ENCODE measurements at regions not wholly inside any gene's neighbourhood (a gene's known extent, or its start where the extent isn't known, plus 50 kb on each side); places are given as distances from the start of the nearest gene placed in this dataset.

DNA sequence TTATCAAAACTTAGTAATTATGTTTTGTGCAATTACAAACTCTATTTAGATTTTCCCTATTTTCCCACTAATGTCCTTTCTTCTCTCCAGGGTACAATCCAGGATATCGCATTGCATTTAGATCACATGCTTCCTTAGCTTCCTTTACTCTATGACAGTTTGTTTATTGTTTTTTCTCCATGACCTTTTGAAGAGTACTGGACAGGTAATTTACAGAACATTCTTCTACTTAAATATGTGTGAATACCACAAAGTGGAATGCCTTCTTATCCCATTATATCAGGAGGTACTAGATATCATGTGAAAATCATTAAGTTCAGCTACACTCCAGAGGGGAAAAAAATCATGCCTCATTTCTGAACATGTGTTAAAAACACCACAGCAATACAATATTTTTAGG lies 776.6 kb upstream of the CDH9 start:
- TF ChIP-seq, protein P1, sequence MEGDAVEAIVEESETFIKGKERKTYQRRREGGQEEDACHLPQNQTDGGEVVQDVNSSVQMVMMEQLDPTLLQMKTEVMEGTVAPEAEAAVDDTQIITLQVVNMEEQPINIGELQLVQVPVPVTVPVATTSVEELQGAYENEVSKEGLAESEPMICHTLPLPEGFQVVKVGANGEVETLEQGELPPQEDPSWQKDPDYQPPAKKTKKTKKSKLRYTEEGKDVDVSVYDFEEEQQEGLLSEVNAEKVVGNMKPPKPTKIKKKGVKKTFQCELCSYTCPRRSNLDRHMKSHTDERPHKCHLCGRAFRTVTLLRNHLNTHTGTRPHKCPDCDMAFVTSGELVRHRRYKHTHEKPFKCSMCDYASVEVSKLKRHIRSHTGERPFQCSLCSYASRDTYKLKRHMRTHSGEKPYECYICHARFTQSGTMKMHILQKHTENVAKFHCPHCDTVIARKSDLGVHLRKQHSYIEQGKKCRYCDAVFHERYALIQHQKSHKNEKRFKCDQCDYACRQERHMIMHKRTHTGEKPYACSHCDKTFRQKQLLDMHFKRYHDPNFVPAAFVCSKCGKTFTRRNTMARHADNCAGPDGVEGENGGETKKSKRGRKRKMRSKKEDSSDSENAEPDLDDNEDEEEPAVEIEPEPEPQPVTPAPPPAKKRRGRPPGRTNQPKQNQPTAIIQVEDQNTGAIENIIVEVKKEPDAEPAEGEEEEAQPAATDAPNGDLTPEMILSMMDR (IDR thresholded peaks at IDR 0.05; ENCODE audit: insufficient read depth, low read depth, low read length, missing control alignments), result no peak
- DNase-seq (ENCODE audit: low read depth), result no peak
- H3K4me3 ChIP-seq (ENCODE audit: low read length), result no peak overlapping the region

DNA sequence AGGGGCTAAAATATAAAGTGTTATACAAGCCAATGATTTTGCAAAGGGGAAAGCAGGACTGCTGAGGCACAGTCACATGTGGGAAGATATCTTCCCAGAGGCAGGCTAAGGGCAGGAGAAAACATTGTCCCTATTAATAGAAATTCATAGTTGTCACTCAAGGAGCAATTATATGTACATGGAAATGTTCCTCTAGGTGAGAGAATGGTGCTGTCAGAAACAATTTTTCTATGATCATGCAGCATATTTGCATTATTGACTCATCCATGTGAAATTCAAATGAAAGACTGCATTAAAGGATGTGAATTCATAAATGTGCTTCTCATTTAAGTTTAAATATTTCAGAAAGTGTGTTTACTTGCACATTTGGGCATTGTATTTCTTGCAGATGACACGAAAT lies 775.9 kb upstream of the CDH9 start:
- TF ChIP-seq, protein P1 (IDR thresholded peaks at IDR 0.05; ENCODE audit: insufficient read depth, low read depth, low read length, missing control alignments), result no peak
- DNase-seq (ENCODE audit: low read depth), result peak; percentile 6
- no peak overlapping the region for H3K4me3 ChIP-seq (ENCODE audit: low read length)

DNA sequence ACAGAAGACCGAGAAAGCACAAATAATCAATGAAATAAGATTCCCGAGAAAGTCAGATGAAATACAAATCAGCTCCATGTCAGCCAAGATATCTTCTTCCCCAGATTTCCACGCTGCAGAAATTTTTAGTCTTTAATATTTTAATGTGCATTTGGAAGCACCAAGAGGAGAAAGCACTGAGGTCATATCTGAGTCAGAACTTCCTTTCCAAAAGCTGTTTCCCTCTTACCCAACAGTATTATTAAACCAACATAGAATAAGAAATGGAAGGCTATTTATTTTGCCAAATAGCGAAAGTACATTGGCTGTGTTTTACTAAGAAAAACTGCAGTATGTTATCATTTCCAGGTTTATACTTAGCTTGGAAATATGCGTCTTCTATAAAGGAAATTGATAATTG lies 772.1 kb upstream of the CDH9 start:
- peak; percentile 49 for DNase-seq (ENCODE audit: low read depth)

DNA sequence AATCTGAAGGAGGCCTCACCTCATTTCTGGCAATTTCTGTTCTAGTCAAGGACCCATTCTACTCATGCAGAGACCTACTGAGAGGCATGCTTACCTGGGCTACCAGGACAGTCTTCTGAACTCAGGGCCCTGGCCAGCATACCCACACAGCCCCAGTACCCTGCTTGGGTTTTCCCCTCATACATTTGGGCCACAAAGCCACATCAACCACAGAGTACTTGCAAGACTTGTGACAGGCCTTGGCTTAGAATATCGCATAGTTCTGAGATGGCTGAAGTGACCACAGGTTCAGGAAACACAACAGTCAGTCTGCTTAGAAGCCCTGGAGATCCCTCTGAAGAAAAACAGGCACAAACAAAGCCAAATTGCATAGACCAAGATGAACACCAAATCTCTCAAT lies 758.8 kb upstream of the CDH9 start:
- DNase-seq (ENCODE audit: low read depth), result no peak
- H3K4me3 ChIP-seq (ENCODE audit: low read length), result no peak overlapping the region
- TF ChIP-seq, protein P1 (IDR thresholded peaks at IDR 0.05; ENCODE audit: insufficient read depth, low read depth, low read length, missing control alignments), result no peak

More for the DNA sequence above, 772.1 kb upstream of the CDH9 start:
- H3K4me3 ChIP-seq (ENCODE audit: low read length), result no peak overlapping the region
- TF ChIP-seq, protein P1 (IDR thresholded peaks at IDR 0.05; ENCODE audit: insufficient read depth, low read depth, low read length, missing control alignments), result no peak

DNA sequence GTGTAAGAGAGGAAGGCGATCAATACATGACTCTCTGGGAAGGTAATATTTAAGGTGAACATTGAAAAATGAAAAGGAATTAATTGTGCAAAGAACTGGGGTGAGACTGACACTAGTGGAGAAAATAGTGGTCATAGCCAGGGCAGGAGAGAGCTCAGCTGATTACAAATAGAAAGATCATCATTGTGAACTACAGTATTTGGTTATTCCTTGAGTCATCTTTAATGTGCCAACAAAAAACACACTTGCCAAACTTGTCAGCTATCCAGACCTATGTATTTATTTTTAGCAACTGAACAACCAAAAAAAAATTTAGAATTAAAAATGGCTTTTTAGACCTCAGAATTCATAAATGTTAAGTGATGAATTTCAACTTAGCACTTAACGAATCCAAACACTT lies 749.8 kb upstream of the CDH9 start:
- peak; percentile 15 for DNase-seq (ENCODE audit: low read depth)
- TF ChIP-seq, protein P1 (IDR thresholded peaks at IDR 0.05; ENCODE audit: insufficient read depth, low read depth, low read length, missing control alignments), result no peak
- no peak overlapping the region for H3K4me3 ChIP-seq (ENCODE audit: low read length)

DNA sequence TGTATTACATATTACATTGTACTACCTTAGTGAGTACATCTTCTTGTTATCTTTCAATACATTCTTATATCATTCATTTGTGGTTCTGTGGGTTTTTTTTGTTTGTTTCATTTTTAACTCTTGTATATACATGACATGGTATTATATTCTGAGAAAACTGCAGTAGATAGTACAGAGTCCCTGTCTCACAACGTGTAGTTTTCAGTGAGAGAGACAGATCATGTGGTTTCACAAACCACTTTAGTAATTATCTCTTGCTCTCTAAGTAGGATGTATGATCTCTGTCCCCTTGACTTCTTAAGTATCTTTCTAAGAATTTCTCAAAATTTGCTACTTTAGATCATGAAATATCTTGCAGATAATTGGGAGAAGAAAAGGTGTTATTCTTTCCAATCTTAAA lies 745.9 kb upstream of the CDH9 start:
- TF ChIP-seq, protein P1 (IDR thresholded peaks at IDR 0.05; ENCODE audit: insufficient read depth, low read depth, low read length, missing control alignments), result no peak
- H3K4me3 ChIP-seq (ENCODE audit: low read length), result no peak overlapping the region
- no peak for DNase-seq (ENCODE audit: low read depth)

DNA sequence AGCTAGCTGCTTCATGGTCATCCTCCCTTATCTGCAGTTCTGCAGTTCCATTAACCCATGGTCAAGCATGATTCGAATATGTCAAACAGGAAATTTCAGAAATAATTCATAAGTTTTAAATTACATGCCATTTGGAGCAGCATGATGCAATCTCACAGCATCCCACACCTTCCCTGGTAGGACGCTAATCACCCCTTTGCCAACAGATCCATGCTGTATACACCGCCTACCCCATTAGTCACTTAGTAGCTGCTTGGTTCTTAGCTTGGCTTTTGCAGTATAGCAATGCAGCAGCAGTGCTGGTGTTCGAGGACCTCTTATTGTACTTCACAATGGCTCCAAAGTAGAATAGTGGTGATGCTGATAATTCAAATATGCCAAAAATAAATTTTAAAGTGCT lies 739.7 kb upstream of the CDH9 start:
- no peak overlapping the region for H3K4me3 ChIP-seq (ENCODE audit: low read length)
- TF ChIP-seq, protein P1 (IDR thresholded peaks at IDR 0.05; ENCODE audit: insufficient read depth, low read depth, low read length, missing control alignments), result no peak
- peak; percentile 32 for DNase-seq (ENCODE audit: low read depth)

All from epithelial cell of esophagus (primary cell).